Aorta (tissue), 5 donors: ENCODE measurements at regions not wholly inside any gene's neighbourhood (a gene's known extent, or its start where the extent isn't known, plus 50 kb on each side); places are given as distances from the start of the nearest gene placed in this dataset.
A peak's percentile ranks its signal among the peaks of the same experiment; 100 is the strongest.
"Not testable (repeated sequence)": the region's sequence is repeated elsewhere in the genome, so short reads cannot be mapped to it uniquely, and the experiment has no call there.

Experiments used
- ATAC-seq: fragments of 200-7000 bp; cut with Tn5 transposase; one replicate; pipeline ENCODE4 v1.9.1; 2022; ENCODE audit warnings: moderate library complexity; ENCODE audit not compliant: low FRiP score
- DNase-seq, 2 donors: peaks; one replicate each; pipeline ENCODE4 v3.0.0-alpha.2; 2020
- H3K27ac ChIP-seq, 2 donors: one replicate each; pipeline ENCODE4 v1.5.1; 2013; ENCODE audit warnings: low read length in 2 of 2, mild to moderate bottlenecking in 2 of 2, moderate library complexity in 2 of 2, control low read depth in 1 of 2, inconsistent platforms in 1 of 2, low read depth in 1 of 2
- H3K27me3 ChIP-seq, 2 donors: one replicate each; pipeline ENCODE4 v1.6.1; 2013; ENCODE audit warnings: control low read depth in 1 of 2, low read length in 1 of 2, mild to moderate bottlenecking in 1 of 2, moderate library complexity in 1 of 2; ENCODE audit not compliant: insufficient read depth in 2 of 2, control insufficient read depth in 1 of 2
- H3K36me3 ChIP-seq, 2 donors: one replicate each; pipeline ENCODE4 v1.6.1; 2013; ENCODE audit warnings: control low read depth in 1 of 2, low read length in 1 of 2, mild to moderate bottlenecking in 1 of 2; ENCODE audit not compliant: insufficient read depth in 2 of 2, control insufficient read depth in 1 of 2
- H3K4me1 ChIP-seq, 2 donors: one replicate each; pipeline ENCODE4 v1.6.1; 2013; ENCODE audit warnings: low read length in 2 of 2, control low read depth in 1 of 2, mild to moderate bottlenecking in 1 of 2, moderate library complexity in 1 of 2; ENCODE audit not compliant: insufficient read depth in 2 of 2, control insufficient read depth in 1 of 2
- H3K4me3 ChIP-seq, 2 donors: one replicate each; pipeline ENCODE4 v1.5.1; 2013; ENCODE audit warnings: low read length in 2 of 2, control low read depth in 1 of 2, mild to moderate bottlenecking in 1 of 2
- H3K9me3 ChIP-seq: one replicate; pipeline ENCODE4 v1.6.1; 2013; ENCODE audit warnings: mild to moderate bottlenecking, low read length; ENCODE audit not compliant: control insufficient read depth
- WGBS, 2 donors: extraction: QIAGEN DNeasy Blood & Tissue Kit; methylation state at CpG; one replicate each; pipeline ENCODE4 v1.1.7; 2013; 5-methylcytosine and 5-hydroxymethylcytosine counted together
- intact Hi-C, 2 donors: fragments of 100-400 bp; cut with DNase I; formaldehyde crosslinking; loops; one replicate each; pipeline versions ENCODE4 v1.14.2 to v1.15.0; 2022
- donor health status: healthy with polysubstance abuse.
- donor health status: Bipolar disorder and iron deficiency.
- donor health status: DM: no; HTN: no; CAD: no.
- donor health status: DM: no; HTN: no; CAD: no.
- donor health status: DM: yes; HTN: yes; CAD: no.

- Histone ChIP-seq H3K9me3 (peaks cover 2% of the 10 kb centered on the region), H3K36me3 (no peaks in the 10 kb centered on the region), H3K27me3 (no peaks in the 10 kb centered on the region), H3K4me3 (no peak overlapping the region), H3K4me1 (no peaks in the 10 kb centered on the region), H3K27ac (no peak overlapping the region)
- intact Hi-C loops, result no loop called here
- DNase-seq (peak; percentile 47 to 62), ATAC-seq (no peak)
- WGBS, 2 donors, result 76 to 80% methylated on average over 39 of the region's 39 CpGs
Measured at GRCh38 chr7:360454-361100, 70.6 kb downstream of the FOXL3 start.

- H3K4me1 ChIP-seq, H3K4me3 ChIP-seq, ATAC-seq, intact Hi-C loops, H3K9me3 ChIP-seq, H3K36me3 ChIP-seq, H3K27me3 ChIP-seq, H3K27ac ChIP-seq: not testable (repeated sequence)
- WGBS, 2 donors, result 60 to 75% methylated on average over 12 to 14 of the region's 20 CpGs
- DNase-seq, result peak in 1 of 2 donors; percentile 61
Measured at GRCh38 chr7:361182-361581, 71.2 kb downstream of the FOXL3 start.

DNA sequence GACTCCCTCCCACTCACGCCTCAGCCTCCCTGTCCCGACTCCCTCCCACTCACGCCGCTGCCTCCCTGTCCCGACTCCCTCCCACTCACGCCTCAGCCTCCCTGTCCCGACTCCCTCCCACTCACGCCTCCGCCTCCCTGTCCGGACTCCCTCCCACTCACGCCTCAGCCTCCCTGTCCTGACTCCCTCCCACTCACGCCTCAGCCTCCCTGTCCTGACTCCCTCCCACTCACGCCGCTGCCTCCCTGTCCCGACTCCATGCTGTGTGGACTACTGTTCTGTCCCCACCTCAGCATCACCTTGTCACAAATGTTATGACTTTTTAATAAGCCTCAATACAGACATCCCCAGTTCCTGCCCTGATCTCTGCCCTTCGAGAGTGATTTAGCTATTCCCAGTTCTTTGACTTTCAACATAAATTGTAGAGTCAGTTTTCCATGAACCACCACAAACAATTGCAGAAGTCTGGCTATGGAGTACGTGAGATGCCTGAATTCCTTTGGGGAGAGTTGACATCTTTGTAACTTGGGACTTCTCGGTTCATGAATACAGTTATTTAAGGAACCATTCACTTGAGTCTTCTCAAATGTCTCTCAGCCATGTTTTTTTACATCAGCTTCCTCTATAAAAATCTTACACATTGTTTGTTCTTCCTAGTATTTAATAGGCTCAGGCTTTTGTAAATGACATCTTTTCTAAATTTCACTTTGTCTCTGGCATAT is 71.9 kb downstream of the FOXL3 start:
- H3K9me3 ChIP-seq, result peaks cover 2% of the 10 kb centered on the region
- 57 to 61% methylated on average over 7 to 14 of the region's 18 CpGs for WGBS, 2 donors
- intact Hi-C loops, result no loop called here
- H3K4me1 ChIP-seq, result no peaks in the 10 kb centered on the region
- H3K27me3 ChIP-seq, result no peaks in the 10 kb centered on the region
- ATAC-seq (no peak), DNase-seq (no peak)
- no peak overlapping the region for H3K4me3 ChIP-seq
- no peak overlapping the region for H3K27ac ChIP-seq
- H3K36me3 ChIP-seq, result no peaks in the 10 kb centered on the region

- WGBS, 2 donors, result 45 to 46% methylated on average over 23 of the region's 23 CpGs
- no peaks in the 10 kb centered on the region for H3K4me1 ChIP-seq
- intact Hi-C loops, result no loop called here
- H3K27ac ChIP-seq, result no peak overlapping the region
- peaks cover 2% of the 10 kb centered on the region for H3K9me3 ChIP-seq
- ATAC-seq, result no peak
- peak; percentile 36 to 67 for DNase-seq
- H3K36me3 ChIP-seq, result no peaks in the 10 kb centered on the region
- H3K4me3 ChIP-seq, result no peak overlapping the region
- H3K27me3 ChIP-seq, result no peaks in the 10 kb centered on the region
Measured at GRCh38 chr7:362402-363096, 72.6 kb downstream of the FOXL3 start.

- WGBS, 2 donors, result 92% methylated on average over 20 of the region's 20 CpGs
- ATAC-seq, result no peak
- Histone ChIP-seq H3K4me3 (no peak overlapping the region), H3K27ac (no peak overlapping the region), H3K36me3 (no peaks in the 10 kb centered on the region), H3K27me3 (no peaks in the 10 kb centered on the region), H3K9me3 (no peaks in the 10 kb centered on the region), H3K4me1 (no peaks in the 10 kb centered on the region)
- intact Hi-C loops, result no loop called here
- peak; percentile 45 to 68 for DNase-seq
Measured at GRCh38 chr7:363626-364025, 73.7 kb downstream of the FOXL3 start.

DNA sequence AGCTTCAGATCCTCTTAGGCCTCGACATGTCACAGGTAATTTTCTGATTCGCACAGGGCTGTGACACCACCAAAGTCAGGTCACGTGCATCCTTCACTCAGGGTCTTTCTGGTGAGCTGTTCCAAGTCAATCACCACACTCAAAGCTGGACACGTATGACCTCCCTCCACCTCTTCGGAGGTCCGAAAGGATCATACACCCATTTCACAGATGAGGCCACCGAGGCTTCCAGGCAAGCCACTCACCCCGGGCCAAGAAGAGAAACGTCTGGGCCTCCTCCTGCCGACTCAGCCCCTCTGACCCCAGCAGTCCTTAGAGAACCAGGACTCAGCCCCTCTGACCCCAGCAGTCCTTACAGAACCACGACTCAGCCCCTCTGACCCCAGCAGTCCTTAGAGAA is 74.6 kb downstream of the FOXL3 start:
- 90 to 91% methylated on average over 11 of the region's 11 CpGs for WGBS, 2 donors
- DNase-seq (peak in 1 of 2 donors; percentile 57), ATAC-seq (no peak)
- no peak overlapping the region for H3K4me3 ChIP-seq
- intact Hi-C loops, result no loop called here
- H3K36me3 ChIP-seq, result no peaks in the 10 kb centered on the region
- no peaks in the 10 kb centered on the region for H3K4me1 ChIP-seq
- H3K27ac ChIP-seq, result no peak overlapping the region
- no peaks in the 10 kb centered on the region for H3K9me3 ChIP-seq
- H3K27me3 ChIP-seq, result no peaks in the 10 kb centered on the region

DNA sequence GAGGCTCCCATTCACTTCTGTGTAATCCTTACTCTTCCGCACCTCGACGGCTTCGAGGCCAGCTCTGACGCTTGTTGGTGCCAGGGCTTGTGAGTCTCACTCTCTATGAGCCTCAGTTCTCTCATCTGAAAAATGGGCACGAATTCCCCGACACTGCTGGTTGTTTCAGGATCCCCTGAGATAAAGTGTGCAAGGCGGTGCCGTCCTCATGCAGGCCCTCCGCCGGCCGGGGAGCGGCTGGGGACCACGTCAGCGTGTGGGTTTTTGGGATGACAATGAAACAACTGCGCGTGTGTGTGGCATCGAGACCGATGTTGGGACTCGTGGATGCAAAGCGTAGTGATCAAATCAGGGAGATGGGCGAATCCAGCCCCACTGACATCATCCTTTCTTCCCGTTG is 75.6 kb downstream of the FOXL3 start:
- Histone ChIP-seq H3K4me3 (no peak overlapping the region), H3K4me1 (no peaks in the 10 kb centered on the region), H3K9me3 (no peaks in the 10 kb centered on the region), H3K36me3 (no peaks in the 10 kb centered on the region), H3K27ac (no peak overlapping the region), H3K27me3 (no peaks in the 10 kb centered on the region)
- intact Hi-C loops, result no loop called here
- ATAC-seq (no peak), DNase-seq (peak; percentile 26 to 56)
- 88 to 90% methylated on average over 23 of the region's 23 CpGs for WGBS, 2 donors

DNA sequence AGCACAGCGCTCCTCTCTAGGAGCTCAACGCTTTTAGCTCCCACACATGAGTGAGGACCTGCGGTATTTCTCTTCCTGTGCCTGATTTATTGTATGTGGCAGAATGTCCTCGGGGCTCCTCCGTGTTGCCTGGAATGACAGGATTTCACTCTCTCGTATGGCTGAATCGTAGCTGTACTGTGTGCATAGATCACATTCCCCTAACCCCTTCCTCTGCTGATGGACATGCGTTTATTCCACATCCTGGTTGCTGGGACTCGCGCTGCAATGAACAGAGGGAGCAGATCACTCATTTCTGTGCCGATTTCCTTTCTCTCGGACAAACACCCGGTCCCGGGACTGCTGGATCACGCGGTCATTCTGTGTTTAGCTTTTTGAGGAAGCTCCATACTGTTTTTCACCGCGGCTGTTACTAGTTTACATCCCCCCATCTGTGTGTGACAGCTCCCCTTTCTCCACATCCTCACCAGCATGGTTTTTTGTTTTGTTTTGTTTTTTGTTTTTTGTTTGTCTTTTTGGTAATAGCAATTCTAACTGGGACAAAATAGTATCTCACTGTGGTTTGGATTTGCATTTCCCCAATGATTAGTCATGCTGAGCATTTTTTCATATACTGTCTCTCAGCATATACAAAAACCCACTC is 76.3 kb downstream of the FOXL3 start:
- H3K36me3 ChIP-seq, result no peaks in the 10 kb centered on the region
- H3K4me1 ChIP-seq, result no peaks in the 10 kb centered on the region
- intact Hi-C loops, result no loop called here
- DNase-seq (peak; percentile 49 to 67), ATAC-seq (no peak)
- H3K9me3 ChIP-seq, result no peaks in the 10 kb centered on the region
- no peak overlapping the region for H3K27ac ChIP-seq
- 26 to 30% methylated on average over 18 of the region's 18 CpGs for WGBS, 2 donors
- H3K27me3 ChIP-seq, result no peaks in the 10 kb centered on the region
- no peak overlapping the region for H3K4me3 ChIP-seq
